Neuronal stem cell (in vitro differentiated cells): ENCODE measurements at regions not wholly inside any gene's neighbourhood (a gene's known extent, or its start where the extent isn't known, plus 50 kb on each side); places are given as distances from the start of the nearest gene placed in this dataset.

Source experiments
- DNase-seq: peaks from one replicate; pipeline ENCODE4 v3.0.0-alpha.2; 2013; ENCODE audit warnings: low spot score
- H2AFZ ChIP-seq: one replicate; pipeline ENCODE4 v1.6.1; 2013; ENCODE audit warnings: mild to moderate bottlenecking, low read length, inconsistent platforms
- H2AK5ac ChIP-seq: 2 replicates; pipeline ENCODE4 v1.6.1; 2013; ENCODE audit warnings: low read depth, mild to moderate bottlenecking, inconsistent platforms, low read length, moderate library complexity, mixed read lengths
- H2BK120ac ChIP-seq: 2 replicates; pipeline ENCODE4 v1.6.1; 2013; ENCODE audit warnings: low read depth, mild to moderate bottlenecking, inconsistent platforms, low read length, moderate library complexity, mixed read lengths
- H2BK12ac ChIP-seq: one replicate; pipeline ENCODE4 v1.6.1; 2013; ENCODE audit warnings: low read length, inconsistent platforms
- H2BK15ac ChIP-seq: 2 replicates; pipeline ENCODE4 v1.6.1; 2013; ENCODE audit warnings: mild to moderate bottlenecking, low read length, inconsistent platforms, mixed read lengths
- H2BK5ac ChIP-seq: one replicate; pipeline ENCODE4 v1.6.1; 2013; ENCODE audit warnings: inconsistent platforms, mild to moderate bottlenecking, low read length, moderate library complexity
- H3K14ac ChIP-seq: one replicate; pipeline ENCODE4 v1.6.1; 2013; ENCODE audit warnings: low read length, inconsistent platforms
- H3K18ac ChIP-seq: 2 replicates; pipeline ENCODE4 v1.6.1; 2013; ENCODE audit warnings: low read length, inconsistent platforms
- H3K23ac ChIP-seq: 2 replicates; pipeline ENCODE4 v1.6.1; 2013; ENCODE audit warnings: low read depth, mild to moderate bottlenecking, mixed read lengths, low read length, inconsistent platforms; ENCODE audit not compliant: poor library complexity
- H3K27ac ChIP-seq: replicated peaks from 3 replicates; pipeline ENCODE4 v1.5.1; 2013; ENCODE audit warnings: low read length, inconsistent platforms
- H3K27me3 ChIP-seq, 3 experiments: 2 replicates each; pipeline ENCODE4 v1.6.1; 2013; ENCODE audit warnings: low read length in 3 of 3, mild to moderate bottlenecking in 2 of 3, inconsistent platforms in 1 of 3, low read depth in 1 of 3, mixed read lengths in 1 of 3, moderate library complexity in 1 of 3; ENCODE audit not compliant: control insufficient read depth in 3 of 3, insufficient read depth in 3 of 3
- H3K36me3 ChIP-seq, 2 donors: replicated peaks in 1 of 2; 2 replicates each; pipeline ENCODE4 v1.6.1; 2013; ENCODE audit warnings: low read length in 2 of 2; ENCODE audit not compliant: control insufficient read depth in 2 of 2, insufficient read depth in 2 of 2
- H3K4ac ChIP-seq: 2 replicates; pipeline ENCODE4 v1.6.1; 2013; ENCODE audit warnings: inconsistent platforms, mild to moderate bottlenecking, low read length, moderate library complexity
- H3K4me1 ChIP-seq, 2 donors: 1 replicate in 1 of 2; 2 replicates in 1 of 2; pipeline ENCODE4 v1.6.1; 2013; ENCODE audit warnings: low read length in 2 of 2, low read depth in 1 of 2; ENCODE audit not compliant: control insufficient read depth in 2 of 2, insufficient read depth in 1 of 2
- H3K4me2 ChIP-seq: one replicate; pipeline ENCODE4 v1.6.1; 2013; ENCODE audit warnings: mild to moderate bottlenecking, low read length, inconsistent platforms; ENCODE audit not compliant: insufficient read depth, poor library complexity, severe bottlenecking
- H3K4me3 ChIP-seq, 2 donors: 2 replicates each; pipeline ENCODE4 v1.5.1; 2013; ENCODE audit warnings: low read length in 2 of 2, mild to moderate bottlenecking in 2 of 2, inconsistent platforms in 1 of 2, moderate library complexity in 1 of 2
- H3K79me1 ChIP-seq: one replicate; pipeline ENCODE4 v1.6.1; 2013; ENCODE audit warnings: low read depth, mild to moderate bottlenecking, inconsistent platforms, low read length, moderate library complexity
- H3K9ac ChIP-seq: one replicate; pipeline ENCODE4 v1.6.1; 2013; ENCODE audit warnings: mild to moderate bottlenecking, low read depth, low read length, inconsistent platforms; ENCODE audit not compliant: poor library complexity
- H3K9me3 ChIP-seq, 2 donors: replicated peaks in 1 of 2; 2 replicates each; pipeline versions ENCODE3 to v1.6.1; 2013; ENCODE audit warnings: low read length in 2 of 2, mild to moderate bottlenecking in 2 of 2, inconsistent platforms in 1 of 2, low read depth in 1 of 2, mixed read lengths in 1 of 2, moderate library complexity in 1 of 2; ENCODE audit not compliant: control insufficient read depth in 2 of 2, insufficient read depth in 1 of 2
- H4K8ac ChIP-seq: one replicate; pipeline ENCODE4 v1.6.1; 2013; ENCODE audit warnings: low read depth, mild to moderate bottlenecking, inconsistent platforms, low read length, moderate library complexity
- H4K91ac ChIP-seq: one replicate; pipeline ENCODE4 v1.6.1; 2013; ENCODE audit warnings: low read length, low read depth, mild to moderate bottlenecking, inconsistent platforms; ENCODE audit not compliant: poor library complexity
- WGBS, 2 donors: extraction: QIAGEN DNeasy Blood & Tissue Kit; methylation state at CpG; one replicate each; pipeline ENCODE4 v1.1.7; 2013; ENCODE audit warnings: missing lambda C conversion rate in 2 of 2, mixed read lengths in 1 of 2; ENCODE audit not compliant: insufficient read length in 2 of 2, insufficient replicate concordance in 1 of 2; ENCODE audit errors: extremely low coverage in 2 of 2; 5-methylcytosine and 5-hydroxymethylcytosine counted together

DNA sequence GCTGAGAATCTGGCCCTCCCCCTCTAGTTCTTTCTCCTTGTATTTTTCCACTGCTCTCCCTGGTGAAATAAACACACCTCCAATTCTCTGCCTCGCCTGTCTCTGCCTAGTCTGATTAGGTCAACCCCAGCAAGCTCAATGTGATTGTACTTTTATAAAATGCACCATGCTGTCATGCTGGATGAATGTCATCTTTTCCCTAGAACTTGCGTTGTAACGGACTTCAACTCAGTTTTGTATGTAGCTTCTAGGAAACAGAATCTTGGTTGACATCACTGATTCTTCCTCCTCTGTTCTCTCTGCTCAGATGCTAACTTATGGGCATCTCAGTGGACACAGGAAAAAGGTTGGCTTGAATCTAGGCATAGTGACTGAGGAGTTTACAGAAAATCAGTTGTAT is 261.9 kb upstream of the ISX start:
- no peaks in the 10 kb centered on the region for H3K79me1 ChIP-seq
- no peak overlapping the region for H2BK12ac ChIP-seq
- no peak overlapping the region for H3K27ac ChIP-seq
- H2AK5ac ChIP-seq, result no peak overlapping the region
- H3K4me3 ChIP-seq, result no peak overlapping the region
- no peak overlapping the region for H3K14ac ChIP-seq
- H2BK5ac ChIP-seq, result no peak overlapping the region
- no peak for DNase-seq
- H3K36me3 ChIP-seq, result no peaks in the 10 kb centered on the region
- no peak overlapping the region for H2AFZ ChIP-seq
- no peak overlapping the region for H3K18ac ChIP-seq
- H3K4ac ChIP-seq, result no peak overlapping the region
- H3K4me1 ChIP-seq, result peaks cover 0 to 4% of the 10 kb centered on the region in 2 donors
- no peaks in the 10 kb centered on the region for H3K9me3 ChIP-seq
- WGBS, 2 donors, result no CpG with 5 or more reads among the region's 3 CpGs
- H2BK15ac ChIP-seq, result no peak overlapping the region
- no peak overlapping the region for H3K9ac ChIP-seq
- no peaks in the 10 kb centered on the region for H3K27me3 ChIP-seq
- no peak overlapping the region for H4K8ac ChIP-seq
- H3K23ac ChIP-seq, result no peak overlapping the region
- no peak overlapping the region for H3K4me2 ChIP-seq
- H4K91ac ChIP-seq, result no peak overlapping the region
- H2BK120ac ChIP-seq, result no peak overlapping the region

DNA sequence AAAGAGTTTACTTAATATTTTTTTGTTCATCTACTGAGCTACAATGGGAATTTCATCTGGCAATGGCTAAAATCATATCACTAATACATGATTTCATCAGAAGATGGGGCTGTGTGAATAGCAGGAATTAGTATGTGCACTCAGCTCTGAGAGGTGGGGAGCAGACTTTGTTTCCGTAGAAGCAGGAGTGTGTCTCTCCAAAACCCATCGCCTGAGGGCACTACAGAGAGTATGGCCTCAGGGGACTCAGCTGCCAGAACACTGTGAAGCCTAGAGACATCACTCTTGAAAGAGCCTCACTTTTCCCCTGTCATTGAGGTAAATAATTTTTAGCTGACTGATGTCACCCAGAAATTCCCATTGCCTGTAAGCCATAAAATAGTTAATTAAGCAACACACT is 261.4 kb upstream of the ISX start:
- Histone ChIP-seq H2AK5ac (no peak overlapping the region), H3K18ac (no peak overlapping the region), H3K36me3 (no peaks in the 10 kb centered on the region), H4K91ac (no peak overlapping the region), H2BK15ac (no peak overlapping the region), H3K9me3 (no peaks in the 10 kb centered on the region), H3K27me3 (no peaks in the 10 kb centered on the region), H2BK5ac (no peak overlapping the region), H3K27ac (no peak overlapping the region), H2AFZ (no peak overlapping the region), H3K4me3 (no peak overlapping the region), H2BK12ac (no peak overlapping the region), H4K8ac (no peak overlapping the region), H3K23ac (no peak overlapping the region), H3K14ac (no peak overlapping the region), H3K9ac (no peak overlapping the region), H3K4ac (no peak overlapping the region), H3K4me2 (no peak overlapping the region), H2BK120ac (no peak overlapping the region), H3K79me1 (no peaks in the 10 kb centered on the region), H3K4me1 (peaks cover 0 to 4% of the 10 kb centered on the region in 2 donors)
- no CpG with 5 or more reads among the region's 2 CpGs for WGBS, 2 donors
- no peak for DNase-seq

DNA sequence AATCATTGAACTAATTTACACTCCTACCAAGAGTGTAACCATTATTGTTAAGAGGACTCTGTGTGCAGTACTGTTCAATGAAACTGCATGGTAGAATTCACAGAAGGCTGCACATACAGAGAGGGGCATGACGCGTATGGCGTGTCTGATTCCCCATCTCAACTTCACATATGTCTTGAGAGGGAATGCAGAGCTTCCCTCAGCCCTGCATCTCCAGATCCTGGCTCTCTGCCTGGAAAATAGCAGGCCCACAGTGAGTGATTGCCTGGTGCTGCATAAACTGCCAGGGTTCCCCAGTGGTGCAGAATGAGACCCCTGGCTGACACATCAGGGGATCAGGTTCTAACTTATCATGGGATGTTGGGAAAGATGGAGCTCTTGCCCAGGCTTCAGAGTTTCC is 260.2 kb upstream of the ISX start:
- H4K8ac ChIP-seq, result no peak overlapping the region
- H3K79me1 ChIP-seq, result no peaks in the 10 kb centered on the region
- no peak overlapping the region for H3K4ac ChIP-seq
- no peak overlapping the region for H3K27ac ChIP-seq
- DNase-seq, result no peak
- no peak overlapping the region for H3K14ac ChIP-seq
- H4K91ac ChIP-seq, result no peak overlapping the region
- no CpG with 5 or more reads among the region's 3 CpGs for WGBS, 2 donors
- no peak overlapping the region for H3K4me3 ChIP-seq
- no peak overlapping the region for H2BK5ac ChIP-seq
- no peaks in the 10 kb centered on the region for H3K27me3 ChIP-seq
- H3K36me3 ChIP-seq, result no peaks in the 10 kb centered on the region
- H2BK12ac ChIP-seq, result no peak overlapping the region
- no peak overlapping the region for H3K18ac ChIP-seq
- H3K23ac ChIP-seq, result no peak overlapping the region
- peaks cover 0 to 4% of the 10 kb centered on the region in 2 donors for H3K4me1 ChIP-seq
- no peak overlapping the region for H2BK120ac ChIP-seq
- H3K4me2 ChIP-seq, result no peak overlapping the region
- no peak overlapping the region for H2AFZ ChIP-seq
- H3K9me3 ChIP-seq, result no peaks in the 10 kb centered on the region
- H3K9ac ChIP-seq, result no peak overlapping the region
- no peak overlapping the region for H2AK5ac ChIP-seq
- no peak overlapping the region for H2BK15ac ChIP-seq

DNA sequence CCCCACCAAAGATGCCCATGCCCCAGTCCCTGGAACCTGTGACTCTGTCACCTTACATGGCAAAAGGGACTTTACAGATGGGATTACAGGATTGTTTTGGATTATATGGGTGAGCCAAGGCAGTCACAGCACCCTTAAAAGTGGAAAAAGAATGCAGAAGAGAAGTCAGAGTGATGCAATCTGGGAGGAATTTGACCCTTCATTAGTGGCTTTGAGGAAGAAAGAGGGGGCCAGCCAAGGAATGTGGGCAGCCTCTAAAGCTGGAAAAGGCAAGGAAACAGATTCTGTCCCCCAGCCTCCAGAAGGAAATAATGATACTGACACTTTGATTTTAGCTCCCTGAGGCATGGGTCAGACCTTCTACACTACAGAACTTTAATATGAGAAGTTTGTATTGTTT is 257.3 kb upstream of the ISX start:
- Histone ChIP-seq H3K14ac (no peak overlapping the region), H2BK120ac (no peak overlapping the region), H3K23ac (no peak overlapping the region), H3K18ac (no peak overlapping the region), H3K27me3 (no peaks in the 10 kb centered on the region), H2AK5ac (no peak overlapping the region), H4K8ac (no peak overlapping the region), H2AFZ (no peak overlapping the region), H2BK15ac (no peak overlapping the region), H3K36me3 (no peaks in the 10 kb centered on the region), H4K91ac (no peak overlapping the region), H3K4me2 (no peak overlapping the region), H3K27ac (peak overlapping the region; percentile 24), H3K4ac (no peak overlapping the region), H2BK12ac (no peak overlapping the region), H3K4me1 (peaks cover 0 to 4% of the 10 kb centered on the region in 2 donors), H3K4me3 (no peak overlapping the region), H3K9ac (no peak overlapping the region), H3K9me3 (no peaks in the 10 kb centered on the region), H2BK5ac (no peak overlapping the region), H3K79me1 (no peaks in the 10 kb centered on the region)
- DNase-seq, result peak; percentile 15
